H1 (cell line): ENCODE measurements at regions not wholly inside any gene's neighbourhood (a gene's known extent, or its start where the extent isn't known, plus 50 kb on each side); places are given as distances from the start of the nearest gene placed in this dataset.

ENCODE experiments used
- ATF3 ChIP-seq: IDR thresholded peaks from 2 replicates; pipeline ENCODE4 v1.6.1; 2011; ENCODE audit warnings: low read depth, mild to moderate bottlenecking, low read length; ENCODE audit not compliant: insufficient read depth
- CHD2 ChIP-seq: IDR thresholded peaks from 2 replicates; pipeline ENCODE4 v1.6.1; 2012; ENCODE audit warnings: low read length, improper control_type of control experiment
- CTCF ChIP-seq, 3 experiments: IDR thresholded peaks; 1 replicate in 2 of 3; 2 replicates in 1 of 3; pipeline versions ENCODE4 v1.5.1 to v1.6.1; 2011; ENCODE audit warnings: low read length in 3 of 3, mild to moderate bottlenecking in 3 of 3, inconsistent platforms in 2 of 3, low read depth in 1 of 3, moderate library complexity in 1 of 3; ENCODE audit not compliant: insufficient read depth in 1 of 3; ENCODE audit errors: control extremely low read depth in 1 of 3
- EP300 ChIP-seq, 2 experiments: IDR thresholded peaks; 1 replicate in 1 of 2; 2 replicates in 1 of 2; pipeline ENCODE4 v1.6.1; 2011 to 2012; ENCODE audit warnings: low read depth in 2 of 2, low read length in 2 of 2, mild to moderate bottlenecking in 2 of 2, borderline replicate concordance in 1 of 2, inconsistent platforms in 1 of 2, moderate library complexity in 1 of 2
- EZH2 ChIP-seq: fragments of 200-600 bp; sonication (generic); IDR thresholded peaks from 2 replicates; pipeline ENCODE4 v1.7.1; 2012; ENCODE audit warnings: low read depth, mild to moderate bottlenecking, moderate library complexity, low read length, inconsistent platforms; ENCODE audit not compliant: severe bottlenecking
- GTF2F1 ChIP-seq: IDR thresholded peaks from 2 replicates; pipeline ENCODE4 v1.6.1; 2012; ENCODE audit warnings: low read depth, low read length, improper control_type of control experiment, borderline replicate concordance
- POLR2A ChIP-seq, 2 experiments: IDR thresholded peaks; 1 replicate in 1 of 2; 2 replicates in 1 of 2; pipeline ENCODE4 v1.6.1; 2011; ENCODE audit warnings: low read depth in 2 of 2, low read length in 2 of 2, mild to moderate bottlenecking in 2 of 2; ENCODE audit errors: control extremely low read depth in 1 of 2
- POLR2AphosphoS5 ChIP-seq: IDR thresholded peaks from 2 replicates; pipeline ENCODE4 v1.6.1; 2011; ENCODE audit warnings: low read depth, low read length
- RAD21 ChIP-seq, 2 experiments: IDR thresholded peaks in 1 of 2; conservative IDR thresholded peaks in 1 of 2; 2 replicates each; pipeline ENCODE4 v1.6.1; 2011; ENCODE audit warnings: low read depth in 2 of 2, low read length in 2 of 2, improper control_type of control experiment in 1 of 2, inconsistent platforms in 1 of 2, mild to moderate bottlenecking in 1 of 2, moderate library complexity in 1 of 2
- RFX5 ChIP-seq: IDR thresholded peaks from 2 replicates; pipeline ENCODE4 v1.6.1; 2011; ENCODE audit warnings: low read depth, low read length, improper control_type of control experiment, borderline replicate concordance
- RXRA ChIP-seq: IDR thresholded peaks from 2 replicates; pipeline ENCODE4 v1.6.1; 2011; ENCODE audit warnings: low read depth, mild to moderate bottlenecking, low read length, moderate library complexity; ENCODE audit not compliant: insufficient read depth
- TAF1 ChIP-seq: IDR thresholded peaks from 2 replicates; pipeline ENCODE4 v1.6.1; 2011; ENCODE audit warnings: mild to moderate bottlenecking, low read depth, low read length
- USF2 ChIP-seq: IDR thresholded peaks from 2 replicates; pipeline ENCODE4 v1.6.1; 2011; ENCODE audit warnings: low read length, improper control_type of control experiment
- YY1 ChIP-seq: IDR thresholded peaks from 2 replicates; pipeline ENCODE4 v1.6.1; 2011; ENCODE audit warnings: low read depth, mild to moderate bottlenecking, low read length

GRCh38 chr2:174020026-174020425 lies 54.9 kb upstream of the SP3 start:
- TF ChIP-seq EZH2, result no peak
- no peak for TF ChIP-seq YY1
- no peak for TF ChIP-seq CHD2
- no peak for TF ChIP-seq CTCF (IDR thresholded peaks at IDR 0.05; ENCODE audit: control extremely low read depth in 1 of 3, insufficient read depth in 1 of 3, low read depth in 1 of 3, low read length in 3 of 3)
- no peak for TF ChIP-seq EP300 (IDR thresholded peaks at IDR 0.05; ENCODE audit: borderline replicate concordance in 1 of 2, low read depth in 2 of 2, low read length in 2 of 2)
- no peak for TF ChIP-seq RAD21 (IDR thresholded peaks at IDR 0.05 in 1 of 2, conservative IDR thresholded peaks at IDR 0.05 in 1 of 2; ENCODE audit: low read depth in 2 of 2, low read length in 2 of 2)
- TF ChIP-seq POLR2A (IDR thresholded peaks at IDR 0.05; ENCODE audit: control extremely low read depth in 1 of 2, low read depth in 2 of 2, low read length in 2 of 2), result no peak
- no peak for TF ChIP-seq GTF2F1
- TF ChIP-seq ATF3, result no peak
- TF ChIP-seq RFX5, result no peak
- TF ChIP-seq USF2, result no peak
- TF ChIP-seq TAF1, result no peak
- TF ChIP-seq RXRA, result no peak
- TF ChIP-seq POLR2AphosphoS5, result no peak
